SK-N-SH (cell line): ENCODE measurements at regions not wholly inside any gene's neighbourhood (a gene's known extent, or its start where the extent isn't known, plus 50 kb on each side); places are given as distances from the start of the nearest gene placed in this dataset.

ENCODE experiments used
- CTCF ChIA-PET: fragments of 300-600, 350-600 bp; formaldehyde crosslinking; extraction: SDS; loops from one replicate; lab custom pipeline; 2021; lab: Yijun Ruan, JAX
- POLR2A ChIA-PET: fragments of 350-600 bp; sonication (Branson Sonifier 250); formaldehyde crosslinking; extraction: SDS; loops from one replicate; lab custom pipeline; 2020; ENCODE audit warnings: antibody characterized with exemption, inconsistent platforms; lab: Yijun Ruan, JAX
- DNase-seq: peaks from one replicate; pipeline ENCODE4 v3.0.0; 2012
- H2AFZ ChIP-seq: fragments of 200-600 bp; sonication (generic); 2 replicates; pipeline ENCODE4 v1.8.1; 2016; ENCODE audit warnings: antibody characterized with exemption, mild to moderate bottlenecking, low read depth
- H3F3A ChIP-seq: fragments of 200-600 bp; sonication (generic); replicated peaks from 2 replicates; pipeline ENCODE3; 2016; ENCODE audit warnings: antibody characterized with exemption, mild to moderate bottlenecking; ENCODE audit not compliant: insufficient read depth
- H3K27ac ChIP-seq, 2 experiments: fragments of 200-500 bp in 1 of 2; fragments of 200-600 bp in 1 of 2; sonication (Bioruptor generic) in 1 of 2; sonication (generic), shearing (Covaris generic) in 1 of 2; 2 replicates each; pipeline versions ENCODE4 v1.5.1 to v1.6.1; 2014 to 2016; ENCODE audit warnings: low read depth in 2 of 2, inconsistent platforms in 1 of 2, low read length in 1 of 2, mild to moderate bottlenecking in 1 of 2, mixed read lengths in 1 of 2
- H3K27me3 ChIP-seq: fragments of 200-600 bp; sonication (generic), shearing (Covaris generic); 2 replicates; pipeline ENCODE4 v1.6.1; 2016; ENCODE audit warnings: mixed run types; ENCODE audit not compliant: insufficient read depth
- H3K36me3 ChIP-seq, 2 experiments: fragments of 200-500 bp in 1 of 2; fragments of 200-600 bp in 1 of 2; sonication (Bioruptor generic) in 1 of 2; sonication (generic) in 1 of 2; replicated peaks in 1 of 2; 2 replicates each; pipeline versions ENCODE3 to v1.5.1; 2014 to 2016; ENCODE audit warnings: low read length in 1 of 2, mild to moderate bottlenecking in 1 of 2; ENCODE audit not compliant: insufficient read depth in 2 of 2, control insufficient read depth in 1 of 2
- H3K4me1 ChIP-seq, 2 experiments: fragments of 200-500 bp in 1 of 2; fragments of 200-600 bp in 1 of 2; sonication (Bioruptor generic) in 1 of 2; sonication (generic), shearing (Covaris generic) in 1 of 2; 2 replicates each; pipeline versions ENCODE4 v1.5.1 to v1.6.1; 2014 to 2016; ENCODE audit warnings: low read depth in 1 of 2, low read length in 1 of 2, mixed run types in 1 of 2; ENCODE audit not compliant: insufficient read depth in 2 of 2, control insufficient read depth in 1 of 2
- H3K4me2 ChIP-seq: fragments of 200-600 bp; sonication (generic), shearing (Covaris generic); 2 replicates; pipeline ENCODE4 v1.6.1; 2017; ENCODE audit warnings: mixed run types
- H3K4me3 ChIP-seq, 2 experiments: fragments of 200-500 bp in 1 of 2; fragments of 200-600 bp in 1 of 2; sonication (Bioruptor generic) in 1 of 2; sonication (generic), shearing (Covaris generic) in 1 of 2; 2 replicates each; pipeline versions ENCODE4 v1.5.1 to v1.8.1; 2014 to 2016; ENCODE audit warnings: low read depth in 2 of 2, inconsistent platforms in 1 of 2, low read length in 1 of 2, mild to moderate bottlenecking in 1 of 2, mixed read lengths in 1 of 2, moderate library complexity in 1 of 2
- H3K79me2 ChIP-seq: fragments of 200-600 bp; sonication (generic); 2 replicates; pipeline ENCODE4 v1.8.1; 2017; ENCODE audit warnings: mild to moderate bottlenecking; ENCODE audit not compliant: insufficient read depth
- H3K9ac ChIP-seq: fragments of 200-600 bp; sonication (generic); 2 replicates; pipeline ENCODE4 v1.6.1; 2017; ENCODE audit warnings: mixed run types
- H3K9me2 ChIP-seq: fragments of 200-600 bp; sonication (generic); 2 replicates; pipeline ENCODE4 v1.6.1; 2017; ENCODE audit warnings: mixed run types
- H3K9me3 ChIP-seq: fragments of 200-600 bp; sonication (generic); 2 replicates; pipeline ENCODE4 v1.6.1; 2017; ENCODE audit warnings: mixed run types, mild to moderate bottlenecking, moderate library complexity
- H4K20me1 ChIP-seq: fragments of 200-600 bp; sonication (generic); 2 replicates; pipeline ENCODE4 v1.6.1; 2017; ENCODE audit warnings: mild to moderate bottlenecking, mixed run types; ENCODE audit not compliant: insufficient read depth
- CHD2 ChIP-seq: fragments of 150-350 bp; IDR thresholded peaks from 2 replicates; pipeline ENCODE4 v1.6.1; 2018; ENCODE audit warnings: low read length; ENCODE audit not compliant: partially characterized antibody
- EP300 ChIP-seq, 2 experiments: IDR thresholded peaks; 2 replicates each; pipeline versions ENCODE4 v1.4.0 to v1.6.1; 2012; ENCODE audit warnings: borderline replicate concordance in 1 of 2, low read depth in 1 of 2, low read length in 1 of 2
- FOXJ3 ChIP-seq: sonication (generic); formaldehyde crosslinking; IDR thresholded peaks from 2 replicates; pipeline ENCODE4 v1.5.1; 2020; ENCODE audit warnings: mild to moderate bottlenecking, missing genetic modification reagents
- FOXM1 ChIP-seq: IDR thresholded peaks from 2 replicates; pipeline ENCODE4 v1.4.0; 2012; ENCODE audit warnings: low read depth, mild to moderate bottlenecking
- GABPA ChIP-seq: IDR thresholded peaks from 2 replicates; pipeline ENCODE4 v1.4.0; 2012; ENCODE audit warnings: low read depth, mild to moderate bottlenecking
- GATA2 ChIP-seq: sonication (generic); formaldehyde crosslinking; IDR thresholded peaks from 2 replicates; pipeline ENCODE4 v1.5.0; 2020; ENCODE audit warnings: mild to moderate bottlenecking, missing genetic modification reagents
- JUND ChIP-seq: IDR thresholded peaks from 2 replicates; pipeline ENCODE4 v1.4.0; 2012
- MEF2A ChIP-seq: IDR thresholded peaks from 2 replicates; pipeline ENCODE4 v1.4.0; 2012; ENCODE audit warnings: low read depth, borderline replicate concordance
- MXI1 ChIP-seq: IDR thresholded peaks from 2 replicates; pipeline ENCODE4 v1.6.1; 2012; ENCODE audit warnings: mild to moderate bottlenecking, low read depth, low read length, improper control_type of control experiment
- NRF1 ChIP-seq: IDR thresholded peaks from 2 replicates; pipeline ENCODE4 v1.6.1; 2012; ENCODE audit warnings: low read depth, mild to moderate bottlenecking, low read length
- POLR2AphosphoS5 ChIP-seq: IDR thresholded peaks from 2 replicates; pipeline ENCODE4 v1.6.1; 2012; ENCODE audit warnings: low read depth, low read length
- RCOR1 ChIP-seq: fragments of 150-350 bp; IDR thresholded peaks from 2 replicates; pipeline ENCODE4 v1.6.1; 2017; ENCODE audit warnings: antibody characterized with exemption, low read length
- SMC3 ChIP-seq: IDR thresholded peaks from 2 replicates; pipeline ENCODE4 v1.6.1; 2012; ENCODE audit warnings: low read depth, low read length, improper control_type of control experiment
- TAF1 ChIP-seq: IDR thresholded peaks from 2 replicates; pipeline ENCODE4 v1.6.1; 2012; ENCODE audit warnings: low read depth, mild to moderate bottlenecking, low read length, moderate library complexity, borderline replicate concordance
- WGBS: methylation state at CpG from one replicate; pipeline ENCODE4 v1.1.6; 2017; ENCODE audit warnings: low lambda C conversion rate; 5-methylcytosine and 5-hydroxymethylcytosine counted together
- TF ChIP-seq, protein P1 (sequence below): fragments of 200-600 bp; sonication (generic); IDR thresholded peaks from 2 replicates; pipeline ENCODE4 v1.6.1; 2017; ENCODE audit warnings: antibody characterized with exemption, mild to moderate bottlenecking, moderate library complexity
- TF ChIP-seq, protein P2 (sequence below): fragments of 150-350 bp; IDR thresholded peaks from 2 replicates; pipeline ENCODE4 v1.6.1; 2017; ENCODE audit warnings: antibody characterized with exemption, low read length, low read depth, borderline replicate concordance
- TF ChIP-seq, protein P3 (sequence below): IDR thresholded peaks from 2 replicates; pipeline ENCODE4 v1.6.1; 2012; ENCODE audit warnings: mild to moderate bottlenecking, low read depth, low read length, moderate library complexity

DNA sequence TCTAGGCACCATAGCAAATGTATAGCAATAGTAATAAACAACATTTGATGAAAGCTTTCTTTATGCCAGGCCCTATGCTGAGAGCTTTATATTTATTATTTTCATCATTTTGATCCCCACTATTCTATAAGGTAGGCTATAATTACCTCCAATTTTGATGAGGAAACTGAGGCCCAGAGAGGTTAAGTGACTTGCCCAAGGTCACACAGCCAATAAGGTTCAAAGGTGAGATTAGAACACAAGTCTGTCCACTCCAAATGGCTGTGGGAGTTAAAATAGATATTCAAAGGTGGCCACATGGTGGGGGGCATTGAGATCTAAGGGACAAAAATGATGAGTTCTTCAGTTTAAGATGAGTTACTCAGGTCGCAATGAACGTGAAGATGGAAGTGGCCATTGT, 269.9 kb downstream of the BMP7 start:
- TF ChIP-seq JUND (no peak), EP300 (IDR thresholded peaks at IDR 0.05; ENCODE audit: borderline replicate concordance in 1 of 2, low read depth in 1 of 2, low read length in 1 of 2) (no peak), FOXM1 (no peak), RCOR1 (no peak), NRF1 (no peak), POLR2AphosphoS5 (no peak), FOXJ3 (no peak), GATA2 (no peak), CHD2 (no peak), MXI1 (no peak), MEF2A (no peak), SMC3 (no peak), GABPA (no peak), TAF1 (no peak)
- TF ChIP-seq, protein P1, sequence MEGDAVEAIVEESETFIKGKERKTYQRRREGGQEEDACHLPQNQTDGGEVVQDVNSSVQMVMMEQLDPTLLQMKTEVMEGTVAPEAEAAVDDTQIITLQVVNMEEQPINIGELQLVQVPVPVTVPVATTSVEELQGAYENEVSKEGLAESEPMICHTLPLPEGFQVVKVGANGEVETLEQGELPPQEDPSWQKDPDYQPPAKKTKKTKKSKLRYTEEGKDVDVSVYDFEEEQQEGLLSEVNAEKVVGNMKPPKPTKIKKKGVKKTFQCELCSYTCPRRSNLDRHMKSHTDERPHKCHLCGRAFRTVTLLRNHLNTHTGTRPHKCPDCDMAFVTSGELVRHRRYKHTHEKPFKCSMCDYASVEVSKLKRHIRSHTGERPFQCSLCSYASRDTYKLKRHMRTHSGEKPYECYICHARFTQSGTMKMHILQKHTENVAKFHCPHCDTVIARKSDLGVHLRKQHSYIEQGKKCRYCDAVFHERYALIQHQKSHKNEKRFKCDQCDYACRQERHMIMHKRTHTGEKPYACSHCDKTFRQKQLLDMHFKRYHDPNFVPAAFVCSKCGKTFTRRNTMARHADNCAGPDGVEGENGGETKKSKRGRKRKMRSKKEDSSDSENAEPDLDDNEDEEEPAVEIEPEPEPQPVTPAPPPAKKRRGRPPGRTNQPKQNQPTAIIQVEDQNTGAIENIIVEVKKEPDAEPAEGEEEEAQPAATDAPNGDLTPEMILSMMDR = no peak
- TF ChIP-seq, protein P2, sequence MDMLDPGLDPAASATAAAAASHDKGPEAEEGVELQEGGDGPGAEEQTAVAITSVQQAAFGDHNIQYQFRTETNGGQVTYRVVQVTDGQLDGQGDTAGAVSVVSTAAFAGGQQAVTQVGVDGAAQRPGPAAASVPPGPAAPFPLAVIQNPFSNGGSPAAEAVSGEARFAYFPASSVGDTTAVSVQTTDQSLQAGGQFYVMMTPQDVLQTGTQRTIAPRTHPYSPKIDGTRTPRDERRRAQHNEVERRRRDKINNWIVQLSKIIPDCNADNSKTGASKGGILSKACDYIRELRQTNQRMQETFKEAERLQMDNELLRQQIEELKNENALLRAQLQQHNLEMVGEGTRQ = no peak
- TF ChIP-seq, protein P3, sequence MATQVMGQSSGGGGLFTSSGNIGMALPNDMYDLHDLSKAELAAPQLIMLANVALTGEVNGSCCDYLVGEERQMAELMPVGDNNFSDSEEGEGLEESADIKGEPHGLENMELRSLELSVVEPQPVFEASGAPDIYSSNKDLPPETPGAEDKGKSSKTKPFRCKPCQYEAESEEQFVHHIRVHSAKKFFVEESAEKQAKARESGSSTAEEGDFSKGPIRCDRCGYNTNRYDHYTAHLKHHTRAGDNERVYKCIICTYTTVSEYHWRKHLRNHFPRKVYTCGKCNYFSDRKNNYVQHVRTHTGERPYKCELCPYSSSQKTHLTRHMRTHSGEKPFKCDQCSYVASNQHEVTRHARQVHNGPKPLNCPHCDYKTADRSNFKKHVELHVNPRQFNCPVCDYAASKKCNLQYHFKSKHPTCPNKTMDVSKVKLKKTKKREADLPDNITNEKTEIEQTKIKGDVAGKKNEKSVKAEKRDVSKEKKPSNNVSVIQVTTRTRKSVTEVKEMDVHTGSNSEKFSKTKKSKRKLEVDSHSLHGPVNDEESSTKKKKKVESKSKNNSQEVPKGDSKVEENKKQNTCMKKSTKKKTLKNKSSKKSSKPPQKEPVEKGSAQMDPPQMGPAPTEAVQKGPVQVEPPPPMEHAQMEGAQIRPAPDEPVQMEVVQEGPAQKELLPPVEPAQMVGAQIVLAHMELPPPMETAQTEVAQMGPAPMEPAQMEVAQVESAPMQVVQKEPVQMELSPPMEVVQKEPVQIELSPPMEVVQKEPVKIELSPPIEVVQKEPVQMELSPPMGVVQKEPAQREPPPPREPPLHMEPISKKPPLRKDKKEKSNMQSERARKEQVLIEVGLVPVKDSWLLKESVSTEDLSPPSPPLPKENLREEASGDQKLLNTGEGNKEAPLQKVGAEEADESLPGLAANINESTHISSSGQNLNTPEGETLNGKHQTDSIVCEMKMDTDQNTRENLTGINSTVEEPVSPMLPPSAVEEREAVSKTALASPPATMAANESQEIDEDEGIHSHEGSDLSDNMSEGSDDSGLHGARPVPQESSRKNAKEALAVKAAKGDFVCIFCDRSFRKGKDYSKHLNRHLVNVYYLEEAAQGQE = no peak
- no peaks in the 10 kb centered on the region for H4K20me1 ChIP-seq
- no peaks in the 10 kb centered on the region for H3K36me3 ChIP-seq
- H3F3A ChIP-seq = no peaks in the 10 kb centered on the region
- no peak overlapping the region for H3K4me2 ChIP-seq
- H3K27ac ChIP-seq = no peak overlapping the region
- no peak overlapping the region for H2AFZ ChIP-seq
- peaks cover 13% of the 10 kb centered on the region; the same call in 1 of the 2 replicates for H3K27me3 ChIP-seq
- POLR2A ChIA-PET = no interaction called here
- CTCF ChIA-PET = interaction anchor here (0.6 to 5.7 kb wide), 9 partner anchors 8 to 445 kb away, joined by 3 to 47 read pairs (median 6); no protein-coding TSS in a partner anchor
- no peak overlapping the region for H3K9ac ChIP-seq
- WGBS = 19% methylated on average over 2 of the region's 2 CpGs
- H3K79me2 ChIP-seq = no peaks in the 10 kb centered on the region
- H3K9me2 ChIP-seq = no peaks in the 10 kb centered on the region
- no peaks in the 10 kb centered on the region for H3K9me3 ChIP-seq
- DNase-seq = no peak
- H3K4me3 ChIP-seq = no peak overlapping the region
- H3K4me1 ChIP-seq = no peaks in the 10 kb centered on the region
